ENCODE measurements at regions not wholly inside any gene's neighbourhood (a gene's known extent, or its start where the extent isn't known, plus 50 kb on each side); places are given as distances from the start of the nearest gene placed in this dataset.

- TF ChIP-seq ZFP30 (CRISPR knock-in tag; IDR thresholded peaks at IDR 0.05) (no peak), RARB (CRISPR knock-in tag; IDR thresholded peaks at IDR 0.05) (no peak), PATZ1 (CRISPR knock-in tag; IDR thresholded peaks at IDR 0.05; ENCODE audit: borderline replicate concordance) (no peak), TSHZ2 (CRISPR knock-in tag; IDR thresholded peaks at IDR 0.05) (no peak), PPARA (CRISPR knock-in tag; IDR thresholded peaks at IDR 0.05; ENCODE audit: borderline replicate concordance) (no peak), POU6F1 (CRISPR knock-in tag; IDR thresholded peaks at IDR 0.05; ENCODE audit: borderline replicate concordance, low read depth) (no peak), GLIS3 (CRISPR knock-in tag; IDR thresholded peaks at IDR 0.05) (no peak), OSR1 (CRISPR knock-in tag; IDR thresholded peaks at IDR 0.05) (no peak), CSRNP3 (CRISPR knock-in tag; IDR thresholded peaks at IDR 0.05) (no peak), CREB5 (CRISPR knock-in tag; IDR thresholded peaks at IDR 0.05; ENCODE audit: low read depth) (no peak), SNAI2 (CRISPR knock-in tag; IDR thresholded peaks at IDR 0.05) (no peak), ZC3H10 (CRISPR knock-in tag; IDR thresholded peaks at IDR 0.05) (no peak)
Observed at GRCh38 chr14:21991130-21991529, 317.5 kb upstream of the OR4E1 start.
